ENCODE measurements at regions not wholly inside any gene's neighbourhood (a gene's known extent, or its start where the extent isn't known, plus 50 kb on each side); places are given as distances from the start of the nearest gene placed in this dataset.

DNA sequence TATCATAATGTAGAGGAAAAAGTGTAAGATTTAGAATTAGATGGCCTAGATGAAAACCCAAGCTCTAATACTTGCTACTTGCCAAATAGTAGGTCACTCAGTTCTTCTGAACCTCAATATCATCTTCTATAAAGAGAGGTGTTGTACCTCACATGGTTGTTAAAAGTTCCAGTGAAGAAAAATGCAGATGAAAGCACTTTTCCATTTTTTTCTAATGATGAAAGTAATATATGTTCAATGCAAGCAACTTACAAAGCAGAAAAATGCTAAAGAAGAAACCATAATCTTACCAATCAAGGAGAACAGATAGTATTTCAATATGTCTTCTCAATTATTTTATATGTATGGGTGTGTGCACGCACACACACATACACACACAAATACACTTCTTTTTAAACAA, 52.7 kb upstream of the TMEM17 start:
- DNase-seq (ENCODE audit: low spot score) (no peak), ATAC-seq (ENCODE audit: low FRiP score) (no peak)
- TF ChIP-seq, protein P1, sequence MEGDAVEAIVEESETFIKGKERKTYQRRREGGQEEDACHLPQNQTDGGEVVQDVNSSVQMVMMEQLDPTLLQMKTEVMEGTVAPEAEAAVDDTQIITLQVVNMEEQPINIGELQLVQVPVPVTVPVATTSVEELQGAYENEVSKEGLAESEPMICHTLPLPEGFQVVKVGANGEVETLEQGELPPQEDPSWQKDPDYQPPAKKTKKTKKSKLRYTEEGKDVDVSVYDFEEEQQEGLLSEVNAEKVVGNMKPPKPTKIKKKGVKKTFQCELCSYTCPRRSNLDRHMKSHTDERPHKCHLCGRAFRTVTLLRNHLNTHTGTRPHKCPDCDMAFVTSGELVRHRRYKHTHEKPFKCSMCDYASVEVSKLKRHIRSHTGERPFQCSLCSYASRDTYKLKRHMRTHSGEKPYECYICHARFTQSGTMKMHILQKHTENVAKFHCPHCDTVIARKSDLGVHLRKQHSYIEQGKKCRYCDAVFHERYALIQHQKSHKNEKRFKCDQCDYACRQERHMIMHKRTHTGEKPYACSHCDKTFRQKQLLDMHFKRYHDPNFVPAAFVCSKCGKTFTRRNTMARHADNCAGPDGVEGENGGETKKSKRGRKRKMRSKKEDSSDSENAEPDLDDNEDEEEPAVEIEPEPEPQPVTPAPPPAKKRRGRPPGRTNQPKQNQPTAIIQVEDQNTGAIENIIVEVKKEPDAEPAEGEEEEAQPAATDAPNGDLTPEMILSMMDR (IDR thresholded peaks at IDR 0.05), result no peak

DNA sequence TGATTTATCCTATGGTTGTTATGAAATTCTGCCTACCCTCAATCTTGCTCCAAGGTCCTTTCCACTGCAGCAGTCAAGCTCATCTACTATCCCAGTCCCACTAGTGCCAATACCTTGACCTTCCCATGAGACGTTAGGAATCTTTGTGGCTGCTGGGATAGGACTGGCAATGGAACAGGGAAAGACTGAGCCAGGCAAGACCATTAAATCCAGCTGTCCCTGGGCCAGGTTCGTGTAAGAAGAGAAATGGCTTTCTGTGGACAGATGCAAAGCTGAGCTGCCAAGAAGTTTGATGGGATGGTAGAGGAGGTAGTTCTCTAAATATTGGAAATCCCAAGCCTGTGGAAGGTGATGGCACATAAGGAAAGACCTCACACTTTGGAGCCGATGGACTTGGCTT, 50.1 kb upstream of the TMEM17 start:
- TF ChIP-seq, protein P1 (IDR thresholded peaks at IDR 0.05), result no peak
- DNase-seq (ENCODE audit: low spot score) (no peak), ATAC-seq (ENCODE audit: low FRiP score) (no peak)

Data from omental fat pad (tissue), 3 donors.